ENCODE measurements at regions not wholly inside any gene's neighbourhood (a gene's known extent, or its start where the extent isn't known, plus 50 kb on each side); places are given as distances from the start of the nearest gene placed in this dataset.

DNA sequence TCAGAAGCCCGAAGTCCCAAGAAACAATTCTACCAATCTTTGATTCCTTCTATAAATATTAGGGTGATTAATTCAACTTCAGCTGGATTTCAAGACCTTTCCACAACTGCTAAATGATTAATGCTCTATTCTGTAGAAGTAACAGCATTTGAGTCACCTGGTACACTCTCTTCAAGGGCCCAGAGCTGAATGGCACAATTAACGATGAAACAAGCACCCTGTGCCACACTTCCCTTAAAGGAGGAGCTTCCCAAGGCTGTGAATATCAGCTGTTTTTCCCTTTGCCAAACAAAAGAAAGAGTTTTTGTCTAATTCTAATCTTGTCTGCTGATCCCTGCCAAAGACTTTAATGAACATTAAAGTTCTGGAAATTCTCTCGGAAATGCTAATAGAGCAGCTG lies 56.0 kb downstream of the BOD1L2 start:
- DNase-seq: no peak

DNA sequence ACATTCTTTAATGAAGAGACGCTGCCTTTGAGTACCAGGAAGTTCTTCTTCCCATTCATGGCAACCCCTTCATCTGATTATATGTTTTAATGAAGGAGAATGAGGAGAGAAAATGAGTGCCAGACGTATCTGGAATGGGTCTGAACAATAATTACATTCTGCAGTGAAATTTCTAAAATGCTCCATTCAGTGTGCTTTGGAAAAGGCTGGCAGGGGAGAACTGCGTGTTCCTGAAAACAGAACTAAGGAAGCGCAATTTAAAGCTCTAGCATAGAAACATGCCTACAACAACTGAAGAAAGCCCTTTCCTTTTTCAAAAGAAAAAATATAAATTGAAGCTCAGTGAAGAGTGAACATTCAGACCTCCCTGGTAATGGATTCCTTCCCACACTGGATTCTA lies 58.8 kb downstream of the BOD1L2 start:
- no peak for DNase-seq

DNA sequence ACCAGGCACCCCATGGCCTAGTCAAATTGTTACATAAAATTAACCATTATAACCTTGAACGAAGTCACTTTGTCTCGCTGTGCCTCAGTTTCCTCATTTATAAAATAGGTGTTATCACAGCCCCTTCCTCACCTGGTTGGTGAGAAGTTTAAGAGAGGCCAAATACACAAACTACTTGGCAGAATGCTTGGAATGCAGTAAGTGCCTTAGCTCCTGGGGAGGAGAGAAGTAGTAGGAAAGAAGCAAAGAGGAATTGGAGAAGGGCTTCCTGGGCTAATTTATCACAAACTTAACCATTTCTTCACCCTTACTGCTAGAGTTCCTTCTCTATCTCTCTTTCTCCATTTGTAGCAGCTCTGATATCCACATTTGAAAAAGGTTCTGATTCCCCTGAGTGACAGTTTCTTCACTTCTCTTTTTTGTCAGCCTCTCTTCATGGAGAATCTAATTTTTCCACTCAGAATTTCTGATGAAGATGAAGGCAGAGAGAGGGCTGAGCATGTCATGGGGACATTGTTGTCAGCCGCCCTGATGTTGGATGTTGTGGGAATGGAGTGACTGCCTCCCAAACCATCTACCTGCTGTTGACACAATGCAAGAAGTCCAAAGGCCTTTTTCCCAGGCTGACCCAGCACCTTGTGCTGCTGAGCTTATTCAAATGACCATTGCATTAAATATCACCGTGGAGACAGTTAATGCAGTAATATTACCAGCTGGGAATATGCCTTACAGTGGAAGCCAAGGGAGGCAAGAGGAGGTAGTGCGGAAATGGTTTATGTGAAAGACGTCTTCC lies 60.4 kb downstream of the BOD1L2 start:
- DNase-seq: no peak

DNA sequence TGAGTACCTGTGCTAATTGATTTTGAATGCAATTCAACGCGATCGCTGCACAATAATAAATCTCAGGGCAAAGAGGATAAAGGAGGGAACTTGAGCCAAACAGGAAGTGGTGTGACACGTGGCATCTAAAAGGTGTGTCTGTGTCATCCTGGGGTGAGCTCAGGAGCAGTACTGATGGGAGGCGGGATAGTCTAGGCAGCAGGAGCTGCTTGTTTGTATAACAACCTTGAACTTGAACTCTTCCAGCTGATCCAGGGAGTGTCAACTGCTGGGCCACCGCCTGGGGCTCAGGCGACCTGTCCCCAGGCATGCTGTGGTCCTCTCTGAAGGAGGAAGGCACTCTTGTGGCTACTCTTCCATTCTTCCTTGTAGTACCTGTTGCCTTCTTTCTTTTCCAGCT lies 61.2 kb downstream of the BOD1L2 start:
- DNase-seq: no peak

DNA sequence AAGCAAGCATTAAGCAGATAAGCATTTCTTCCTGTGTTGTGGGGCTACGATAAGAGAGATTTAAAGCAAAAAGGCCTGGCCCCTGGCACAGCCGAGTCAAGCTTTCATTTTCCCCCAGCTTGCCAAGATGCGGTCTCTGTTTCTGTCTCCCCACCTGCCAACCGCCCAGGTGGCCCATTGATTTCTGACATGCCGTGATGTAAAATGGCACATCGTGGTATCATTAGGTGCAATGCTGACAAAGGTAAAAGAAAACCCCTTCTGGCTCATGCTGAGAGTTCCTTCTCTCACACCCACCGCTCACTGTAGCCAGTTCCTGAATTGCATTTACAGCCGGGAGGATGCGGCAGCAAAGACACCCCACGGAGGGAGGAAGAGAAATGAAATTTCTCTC lies 62.8 kb downstream of the BOD1L2 start:
- no peak for DNase-seq

DNA sequence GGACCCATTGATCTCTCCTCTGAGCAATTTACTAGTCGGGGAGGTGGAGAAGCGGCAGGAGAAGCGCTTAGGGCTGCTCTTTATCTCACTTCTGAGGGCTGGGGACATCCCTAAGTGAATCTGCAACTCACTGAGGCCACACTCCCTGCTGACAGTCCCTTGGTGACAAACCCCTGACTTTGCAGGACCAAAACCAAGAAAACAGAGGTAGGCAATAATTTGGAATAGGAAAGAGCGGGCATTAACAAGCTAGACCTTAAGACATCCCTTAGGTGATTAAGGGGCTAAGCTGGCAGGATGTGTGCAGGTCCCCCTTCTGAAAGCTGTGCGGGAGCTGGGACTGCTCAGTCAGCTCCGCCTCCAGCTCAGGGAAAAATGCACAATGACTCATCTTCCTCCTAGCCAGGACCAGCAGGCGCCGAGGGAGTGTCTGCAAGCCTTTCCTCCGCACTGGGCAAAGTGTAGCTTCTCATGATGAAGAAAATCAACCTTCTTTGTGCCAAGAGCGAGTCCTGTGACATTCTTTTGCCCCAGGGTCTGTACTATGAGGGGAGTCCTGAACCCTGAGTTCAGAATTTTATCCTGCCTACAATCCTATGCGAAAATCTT lies 63.3 kb downstream of the BOD1L2 start:
- DNase-seq: peak; percentile 70

GRCh38 chr18:57210716-57211411 lies 64.0 kb downstream of the BOD1L2 start:
- DNase-seq: no peak

GRCh38 chr18:57211412-57211750 lies 64.5 kb downstream of the BOD1L2 start:
- no peak for DNase-seq

DNA sequence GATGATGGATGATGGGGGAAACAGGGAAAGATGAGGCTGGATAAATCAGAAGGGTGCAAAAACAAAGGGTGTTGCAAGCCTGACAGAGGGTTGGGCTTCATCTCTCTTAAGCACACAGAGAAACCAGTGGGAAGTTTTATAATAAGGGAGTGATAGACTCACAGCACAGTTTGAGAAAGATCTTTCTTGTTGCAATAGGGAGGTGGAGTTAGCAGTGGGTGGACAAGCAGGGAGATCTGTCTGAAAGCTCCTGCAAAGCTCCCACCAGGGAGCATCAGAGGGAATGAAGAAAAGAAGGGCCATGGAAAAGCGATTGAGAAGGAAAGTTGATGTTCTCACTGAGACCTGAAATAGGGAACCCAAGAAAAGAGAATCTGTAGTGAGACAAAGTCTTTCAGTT lies 64.9 kb downstream of the BOD1L2 start:
- no peak for DNase-seq

- no peak for DNase-seq
These were observed 65.8 kb downstream of the BOD1L2 start for GRCh38 chr18:57212678-57213077.

DNA sequence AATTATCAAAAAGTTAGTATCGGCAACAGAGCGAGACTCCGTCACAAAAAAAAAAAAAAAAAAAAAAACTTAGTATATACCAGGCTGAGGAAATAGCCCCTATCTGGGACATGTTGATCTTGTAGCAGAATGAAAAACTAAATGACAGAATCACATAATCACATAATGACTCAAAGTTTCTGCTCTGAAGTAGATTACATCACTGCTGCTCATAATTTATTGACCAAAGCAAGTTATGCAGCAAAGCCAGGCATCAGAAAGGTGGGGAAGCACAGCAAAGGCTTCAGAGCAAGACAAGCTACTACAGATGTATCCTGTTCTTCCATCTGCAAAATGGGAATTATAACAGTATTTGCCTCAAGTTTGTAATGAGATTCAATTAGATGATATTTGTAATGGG lies 68.1 kb downstream of the BOD1L2 start:
- no peak for DNase-seq

DNA sequence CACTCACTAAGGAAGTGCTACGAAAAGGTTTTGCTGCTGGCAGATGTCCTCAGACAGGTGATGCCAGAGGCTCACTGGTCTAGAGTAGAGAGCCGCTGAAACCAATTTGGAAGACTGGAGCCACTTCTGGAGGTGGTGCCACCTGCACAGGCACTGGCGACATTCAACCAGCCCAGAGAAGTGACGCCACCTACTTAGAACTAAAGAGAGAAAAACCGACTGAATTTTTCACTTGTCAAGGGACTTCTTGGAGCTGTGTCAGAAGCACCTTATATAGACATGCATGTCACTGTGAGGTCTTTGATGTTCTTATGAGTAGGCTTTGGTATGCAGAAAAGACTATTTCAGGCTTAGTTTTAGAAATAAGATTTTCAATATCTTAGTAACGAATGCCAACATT lies 71.4 kb downstream of the BOD1L2 start:
- DNase-seq: no peak

- DNase-seq: no peak
These were observed 73.1 kb downstream of the BOD1L2 start for GRCh38 chr18:57219964-57220363.

DNA sequence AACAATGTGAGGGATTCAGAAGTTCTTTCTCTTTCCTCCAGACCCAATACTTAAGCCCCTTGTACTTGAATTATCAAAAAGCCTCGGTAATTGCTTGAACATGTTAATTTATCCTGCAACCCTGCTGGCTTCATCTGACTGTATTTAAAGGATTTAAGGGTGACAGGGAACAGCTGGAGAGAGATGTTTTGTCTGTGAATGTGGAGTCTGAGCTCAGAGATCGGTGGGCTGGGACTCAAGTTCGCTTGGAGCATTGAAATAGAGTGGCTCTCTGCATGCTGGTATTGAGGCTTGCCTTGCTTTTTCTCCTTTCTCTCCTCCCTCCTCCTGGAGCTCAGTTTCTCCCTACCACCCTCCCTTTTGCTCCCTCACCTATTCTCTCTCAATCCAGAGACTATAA lies 73.6 kb downstream of the BOD1L2 start:
- no peak for DNase-seq

DNA sequence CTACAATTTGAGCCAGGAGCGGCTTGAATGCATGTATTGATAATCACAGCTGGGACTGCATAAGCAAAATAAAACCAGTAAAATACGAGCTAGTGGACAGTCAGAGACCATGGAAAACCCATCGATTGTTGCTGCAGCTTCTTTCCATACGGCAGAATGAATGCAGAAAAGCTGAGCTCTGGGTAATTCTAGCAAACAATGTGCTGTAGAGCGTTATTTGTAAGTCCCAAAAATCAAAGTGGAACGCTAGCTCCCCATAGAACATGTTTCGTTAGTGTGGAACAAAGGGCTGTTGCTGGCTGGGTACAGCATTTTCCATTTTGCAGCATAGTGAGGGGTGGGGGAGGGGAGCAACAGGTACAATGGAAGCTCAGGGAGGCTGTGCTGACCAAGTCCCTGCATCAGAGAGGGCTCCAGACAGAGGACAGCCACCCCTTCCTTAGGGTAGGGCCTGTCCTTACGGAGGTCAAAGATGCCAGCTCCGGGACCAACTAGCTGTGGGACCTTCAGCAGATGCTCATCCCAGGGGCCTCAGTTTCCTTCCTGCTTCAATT lies 74.1 kb downstream of the BOD1L2 start:
- DNase-seq: no peak

- no peak for DNase-seq
These were observed 76.4 kb downstream of the BOD1L2 start for GRCh38 chr18:57223144-57223870.

DNA sequence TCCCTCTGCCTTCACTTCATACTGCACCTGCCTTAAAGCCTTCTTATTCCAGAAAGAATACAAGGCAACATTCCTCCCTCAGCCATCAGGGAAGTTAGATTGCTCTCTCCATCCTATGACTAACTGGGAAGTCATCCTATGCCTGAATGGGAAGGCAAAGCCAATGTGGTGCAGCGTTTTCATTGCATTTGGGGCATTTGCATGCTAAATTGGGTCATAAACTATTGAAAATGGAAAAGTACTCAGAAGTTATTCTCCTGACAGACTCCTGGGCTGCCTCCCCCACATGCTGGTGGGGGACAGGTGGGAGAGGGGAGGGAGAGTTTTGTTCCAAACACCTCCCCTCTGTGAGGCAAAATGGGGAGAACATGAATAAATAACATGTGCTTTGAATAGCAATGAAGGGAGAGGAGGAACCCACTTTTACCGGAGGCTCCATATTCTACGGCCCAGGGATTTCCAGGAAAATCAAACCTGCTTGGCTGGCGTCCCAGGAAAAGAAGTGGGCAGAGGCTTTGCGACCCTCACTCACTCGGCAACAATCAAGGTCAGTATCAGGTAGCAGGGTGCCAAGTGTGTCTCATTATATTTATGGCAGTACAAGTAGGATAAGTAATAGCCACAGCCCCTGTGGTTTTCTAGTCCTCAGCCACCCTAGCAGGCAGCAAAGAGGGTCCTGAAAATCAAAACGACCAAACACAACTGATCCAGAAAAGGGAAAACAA lies 84.1 kb downstream of the BOD1L2 start:
- no peak for DNase-seq

GRCh38 chr18:57231864-57232263 lies 85.0 kb downstream of the BOD1L2 start:
- DNase-seq: no peak

DNA sequence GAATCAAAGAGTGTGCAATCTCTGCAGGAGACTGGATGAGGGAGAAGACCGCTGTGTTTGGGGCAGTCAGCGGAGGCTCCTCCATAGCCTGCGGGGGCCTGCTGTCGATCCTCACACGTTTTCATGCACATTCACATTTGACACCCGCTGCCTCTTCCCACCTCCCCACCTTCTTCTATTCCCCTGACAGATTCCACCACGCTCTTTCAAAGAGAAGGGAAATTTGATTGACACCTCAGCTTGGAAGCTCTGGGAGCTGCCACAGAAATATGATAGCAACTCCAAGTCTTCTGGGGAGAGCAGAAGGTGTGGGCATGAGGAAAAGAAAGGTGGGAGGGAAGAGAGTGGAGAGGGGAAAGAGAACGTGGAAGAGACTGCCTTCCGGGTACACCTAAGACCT lies 87.5 kb downstream of the BOD1L2 start:
- no peak for DNase-seq

DNA sequence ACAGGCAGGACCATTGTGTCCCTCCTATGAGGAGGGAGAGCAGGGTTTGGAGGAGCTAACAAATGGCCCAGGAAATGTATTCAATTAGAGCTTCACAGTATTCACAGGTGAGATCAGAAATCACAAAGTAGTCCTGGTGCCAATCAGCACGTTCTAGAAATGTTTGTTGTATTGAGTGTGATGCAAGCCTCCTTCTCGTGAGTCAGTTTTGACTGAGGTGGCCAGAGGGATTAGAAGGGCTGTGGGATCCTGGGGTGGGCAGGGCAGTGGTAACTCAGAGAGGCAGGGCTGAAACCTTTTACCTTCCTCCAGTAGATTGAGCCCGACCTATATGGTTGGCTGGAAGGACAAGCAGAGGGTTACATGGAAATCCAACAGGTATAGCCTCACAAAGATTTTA lies 95.0 kb downstream of the BOD1L2 start:
- DNase-seq: no peak

DNA sequence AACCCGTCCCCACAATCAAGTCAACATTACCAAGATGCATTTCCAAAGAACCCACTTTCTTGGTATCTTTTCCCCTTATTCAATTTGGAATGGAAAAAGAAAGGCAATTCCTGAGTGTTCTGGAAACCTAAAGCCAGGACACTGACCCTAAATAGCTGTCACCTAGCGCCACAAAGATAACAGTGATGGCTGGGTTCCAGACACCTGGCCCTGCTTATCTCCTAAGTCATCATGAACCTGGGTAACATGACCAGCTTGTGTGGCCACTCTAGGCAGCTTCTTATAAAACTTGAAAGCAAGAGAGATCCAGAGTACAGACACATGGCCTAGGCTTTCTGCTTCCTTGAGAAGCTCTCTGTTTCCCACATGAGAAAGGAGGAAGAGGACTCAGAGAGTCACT lies 95.4 kb downstream of the BOD1L2 start:
- no peak for DNase-seq

DNA sequence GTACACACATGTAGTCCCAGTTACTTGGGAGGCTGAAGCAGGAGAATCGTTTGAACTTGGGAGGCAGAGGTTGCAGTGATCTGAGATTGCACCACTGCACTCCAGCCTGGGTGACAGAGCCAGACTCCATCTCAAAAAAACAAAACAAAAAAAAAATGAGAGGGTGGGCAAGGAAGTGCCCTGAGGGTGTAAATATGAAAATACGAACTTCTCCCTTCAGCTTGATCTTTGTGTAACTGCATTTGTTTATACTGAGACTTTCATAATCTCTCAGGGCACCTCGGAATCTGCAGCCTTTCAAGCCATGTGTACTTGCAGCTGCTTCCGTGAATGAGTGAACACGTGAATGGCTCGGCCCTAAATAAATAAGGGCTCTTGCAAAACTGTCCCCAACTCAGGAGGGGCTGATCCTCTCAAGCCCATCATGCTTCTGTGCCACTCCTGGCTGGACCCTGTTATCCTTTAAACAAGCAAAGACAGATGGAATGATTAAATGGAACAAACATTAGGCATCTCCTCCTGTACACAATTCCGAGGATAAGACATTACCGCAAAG lies 96.8 kb downstream of the BOD1L2 start:
- DNase-seq: no peak

Measured in HCEC 1CT (cell line).